WERI-Rb-1 (cell line): ENCODE measurements at regions not wholly inside any gene's neighbourhood (a gene's known extent, or its start where the extent isn't known, plus 50 kb on each side); places are given as distances from the start of the nearest gene placed in this dataset.

Source experiments
- DNase-seq: peaks from one replicate; pipeline ENCODE4 v3.0.0-alpha.2; 2020
- H3K27ac ChIP-seq: fragments of 250-450 bp; sonication (Bioruptor Pico); 2 replicates; pipeline ENCODE4 v1.5.1; 2020; ENCODE audit warnings: mild to moderate bottlenecking, moderate library complexity
- H3K27me3 ChIP-seq: fragments of 250-450 bp; sonication (Bioruptor Pico); 2 replicates; pipeline ENCODE4 v1.5.1; 2021; ENCODE audit warnings: mild to moderate bottlenecking, low read depth, moderate library complexity; ENCODE audit not compliant: insufficient read depth, severe bottlenecking
- H3K36me3 ChIP-seq: fragments of 250-450 bp; sonication (Bioruptor Pico); 2 replicates; pipeline ENCODE4 v1.5.1; 2020; ENCODE audit warnings: mild to moderate bottlenecking, moderate library complexity
- H3K4me3 ChIP-seq: 2 replicates; pipeline ENCODE4 v1.5.1; 2011; ENCODE audit warnings: low read depth, mild to moderate bottlenecking, control low read depth, low read length
- H3K9me3 ChIP-seq: fragments of 250-450 bp; sonication (Bioruptor Pico); 2 replicates; pipeline ENCODE4 v1.5.1; 2021; ENCODE audit warnings: mild to moderate bottlenecking, moderate library complexity; ENCODE audit not compliant: severe bottlenecking
- CTCF ChIP-seq: IDR thresholded peaks from 2 replicates; pipeline ENCODE4 v1.5.1; 2011; ENCODE audit warnings: low read depth, mild to moderate bottlenecking, control low read depth, inconsistent platforms, low read length

- Histone ChIP-seq H3K4me3 (no peak overlapping the region), H3K27ac (no peak overlapping the region), H3K27me3 (peaks cover 98% of the 10 kb centered on the region), H3K9me3 (no peaks in the 10 kb centered on the region), H3K36me3 (no peaks in the 10 kb centered on the region)
- TF ChIP-seq CTCF = no peak
- DNase-seq = no peak
These were observed 258.6 kb upstream of the ADAMTS16 start for GRCh38 chr5:4881366-4882002.

- Histone ChIP-seq H3K9me3 (no peaks in the 10 kb centered on the region), H3K36me3 (no peaks in the 10 kb centered on the region), H3K27me3 (peaks cover 97% of the 10 kb centered on the region), H3K27ac (no peak overlapping the region), H3K4me3 (no peak overlapping the region)
- no peak for DNase-seq
- TF ChIP-seq CTCF = no peak
These were observed 257.9 kb upstream of the ADAMTS16 start for GRCh38 chr5:4882186-4882585.

- no peak overlapping the region for H3K27ac ChIP-seq
- TF ChIP-seq CTCF = no peak
These were observed 256.8 kb upstream of the ADAMTS16 start for GRCh38 chr5:4883360-4883759.

GRCh38 chr5:4893063-4893744 lies 246.9 kb upstream of the ADAMTS16 start:
- H3K4me3 ChIP-seq = no peak overlapping the region
- no peak for DNase-seq
- no peak for TF ChIP-seq CTCF

More at GRCh38 chr5:4883360-4883759, 256.8 kb upstream of the ADAMTS16 start:
- peaks cover 95% of the 10 kb centered on the region for H3K27me3 ChIP-seq
- no peaks in the 10 kb centered on the region for H3K36me3 ChIP-seq
- no peak overlapping the region for H3K4me3 ChIP-seq
- no peak for DNase-seq
- H3K9me3 ChIP-seq = no peaks in the 10 kb centered on the region

GRCh38 chr5:4896328-4896727 lies 243.8 kb upstream of the ADAMTS16 start:
- no peak for DNase-seq
- H3K27me3 ChIP-seq = peaks cover 90% of the 10 kb centered on the region
- no peak overlapping the region for H3K4me3 ChIP-seq
- TF ChIP-seq CTCF = no peak
- H3K9me3 ChIP-seq = no peaks in the 10 kb centered on the region
- H3K27ac ChIP-seq = no peak overlapping the region
- no peaks in the 10 kb centered on the region for H3K36me3 ChIP-seq

More at GRCh38 chr5:4893063-4893744, 246.9 kb upstream of the ADAMTS16 start:
- no peak overlapping the region for H3K27ac ChIP-seq
- no peaks in the 10 kb centered on the region for H3K9me3 ChIP-seq
- H3K36me3 ChIP-seq = no peaks in the 10 kb centered on the region
- peaks cover 83% of the 10 kb centered on the region for H3K27me3 ChIP-seq
